GM21447 (cell line): ENCODE measurements at regions not wholly inside any gene's neighbourhood (a gene's known extent, or its start where the extent isn't known, plus 50 kb on each side); places are given as distances from the start of the nearest gene placed in this dataset.
"Not testable (repeated sequence)": the region's sequence is repeated elsewhere in the genome, so short reads cannot be mapped to it uniquely, and the experiment has no call there.

Experiments used
- ATAC-seq: cut with Tn5 transposase; IDR thresholded peaks from one replicate; pipeline ENCODE4 v1.9.1; 2021; ENCODE audit not compliant: unreplicated experiment

DNA sequence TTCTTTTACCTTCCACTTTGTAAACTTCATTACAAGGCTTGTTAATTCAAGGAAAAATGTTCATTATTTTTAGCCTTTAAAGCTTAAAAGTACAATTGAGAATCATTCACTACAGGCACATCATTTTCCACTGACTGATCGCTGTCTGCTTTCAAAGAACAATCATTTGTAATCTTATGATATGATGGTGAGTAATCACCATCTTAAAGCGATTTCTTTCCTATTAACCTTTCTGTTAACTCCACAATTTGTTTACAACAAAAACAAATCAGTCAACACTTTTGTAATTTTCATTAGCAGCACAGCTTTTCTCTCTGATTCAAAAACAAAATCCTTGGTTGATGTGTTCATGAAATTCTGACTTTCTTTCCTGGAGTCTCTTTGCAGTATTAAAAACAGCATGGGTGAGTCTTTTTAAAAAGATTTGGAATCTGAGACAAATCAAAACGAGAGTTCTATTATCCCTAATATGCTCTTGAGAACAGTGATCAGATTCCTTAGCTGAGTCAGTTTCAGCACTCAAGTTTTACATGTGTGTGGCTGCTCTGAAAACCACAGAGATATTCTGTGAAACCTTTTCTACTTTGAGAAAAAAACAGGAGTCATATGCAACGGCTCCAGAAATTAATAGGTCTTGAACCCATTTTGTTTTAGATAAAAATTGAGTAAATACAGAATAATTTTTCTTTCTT lies 145.8 kb upstream of the TMPRSS15 start:
- ATAC-seq = no peak

DNA sequence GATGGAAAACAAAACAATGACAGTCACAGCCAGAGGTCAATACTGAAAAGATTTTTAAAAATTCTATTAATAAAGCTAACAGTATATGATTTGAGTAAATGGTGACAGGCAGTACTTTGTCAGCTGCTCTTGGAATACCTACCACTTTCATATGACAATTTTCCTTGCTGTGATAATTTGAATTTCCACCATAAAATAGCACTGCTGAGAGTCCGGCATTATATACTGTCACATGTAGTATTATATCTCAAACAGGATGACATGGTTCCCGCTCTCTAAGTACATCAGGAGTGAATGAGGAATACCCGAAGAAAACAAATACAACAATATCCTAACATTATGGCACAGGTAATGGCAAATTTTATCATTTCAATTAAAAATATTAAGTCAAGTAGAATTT lies 146.8 kb upstream of the TMPRSS15 start:
- ATAC-seq = no peak

DNA sequence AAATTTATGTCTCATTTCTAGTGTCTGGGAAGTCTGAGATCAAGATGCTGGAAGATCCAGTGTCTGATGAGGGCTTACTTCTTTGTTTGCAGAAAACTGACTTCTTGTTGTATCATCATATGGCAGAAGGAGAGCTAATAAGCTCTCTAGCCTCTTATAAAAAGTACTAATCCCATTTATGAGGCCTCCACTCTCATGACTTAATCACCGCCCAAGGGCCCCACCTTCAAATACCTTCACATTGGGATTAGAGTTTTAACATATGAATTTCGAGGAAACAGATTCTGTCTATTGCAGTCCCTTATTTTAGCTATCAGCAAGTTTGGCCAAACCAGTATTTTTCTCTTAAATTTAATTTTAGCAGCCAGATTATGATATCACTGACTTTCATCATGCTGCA lies 150.2 kb upstream of the TMPRSS15 start:
- ATAC-seq = no peak

DNA sequence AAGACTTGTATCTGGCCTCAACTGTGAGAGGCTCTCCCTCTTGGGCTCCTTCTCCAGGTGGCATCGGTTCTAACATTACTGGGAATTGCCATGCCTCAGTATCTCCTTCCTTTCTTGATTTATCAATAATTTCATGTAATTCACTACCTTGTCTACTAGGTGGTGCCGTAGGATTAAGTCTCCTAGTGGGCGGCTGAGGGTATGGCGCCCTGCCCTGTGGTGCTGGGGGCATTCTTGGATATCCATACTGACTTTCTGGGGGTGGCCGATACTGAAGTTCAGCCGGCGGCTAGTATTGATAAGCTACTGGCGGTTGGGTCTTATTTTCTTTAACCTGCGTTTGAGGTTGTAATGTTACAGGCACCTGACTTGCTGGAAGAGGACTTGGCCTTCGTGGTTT lies 164.2 kb upstream of the TMPRSS15 start:
- not testable (repeated sequence) for ATAC-seq

DNA sequence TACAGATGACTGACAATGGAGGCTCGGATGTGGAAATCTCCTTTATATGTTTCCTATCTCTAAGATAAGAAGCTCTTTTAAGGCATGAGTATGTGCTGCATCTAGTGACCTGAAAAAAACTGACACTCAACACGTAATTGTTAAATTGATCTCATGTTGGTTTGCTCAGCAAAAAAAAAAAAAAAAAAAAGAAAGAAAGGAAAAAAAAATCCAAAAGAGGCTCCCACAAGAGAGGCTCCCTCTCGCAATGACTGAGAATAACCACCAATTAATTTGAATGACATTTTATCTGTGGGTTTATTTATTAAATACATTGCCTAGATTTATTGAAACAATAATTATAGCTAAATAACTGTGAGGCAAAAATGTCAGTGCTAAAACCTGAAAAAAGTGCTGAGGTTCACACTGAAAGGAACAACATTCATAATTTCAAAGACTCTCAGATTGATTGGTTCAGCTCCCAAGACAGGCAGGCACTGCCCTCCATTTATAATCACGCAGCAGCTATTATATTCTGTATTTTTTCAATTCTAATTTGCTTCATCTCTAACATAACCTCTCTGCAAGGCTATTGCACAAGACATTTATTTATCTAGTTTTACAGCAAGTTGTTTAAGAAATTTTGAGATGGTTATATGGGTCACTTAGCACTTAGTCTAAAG lies 184.5 kb upstream of the TMPRSS15 start:
- ATAC-seq = no peak

DNA sequence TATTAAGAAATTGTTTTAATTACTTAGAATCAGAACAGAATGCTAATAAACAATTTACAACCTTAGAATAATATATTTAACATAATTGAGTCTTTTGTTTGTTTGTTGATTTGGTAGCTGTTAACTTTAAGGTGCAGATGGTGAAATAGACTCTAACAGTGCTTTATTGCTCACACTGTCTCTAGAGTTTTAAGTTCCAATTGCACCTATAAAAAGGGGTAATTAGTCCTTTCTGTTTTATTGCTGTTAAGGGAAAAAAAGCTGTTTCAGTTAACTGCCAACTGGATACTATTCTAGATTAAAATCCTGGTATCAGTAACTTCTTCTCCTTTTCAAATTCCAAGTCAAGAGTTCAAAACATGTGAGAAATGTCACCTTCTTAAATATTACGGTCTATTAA lies 197.6 kb upstream of the TMPRSS15 start:
- no peak for ATAC-seq

DNA sequence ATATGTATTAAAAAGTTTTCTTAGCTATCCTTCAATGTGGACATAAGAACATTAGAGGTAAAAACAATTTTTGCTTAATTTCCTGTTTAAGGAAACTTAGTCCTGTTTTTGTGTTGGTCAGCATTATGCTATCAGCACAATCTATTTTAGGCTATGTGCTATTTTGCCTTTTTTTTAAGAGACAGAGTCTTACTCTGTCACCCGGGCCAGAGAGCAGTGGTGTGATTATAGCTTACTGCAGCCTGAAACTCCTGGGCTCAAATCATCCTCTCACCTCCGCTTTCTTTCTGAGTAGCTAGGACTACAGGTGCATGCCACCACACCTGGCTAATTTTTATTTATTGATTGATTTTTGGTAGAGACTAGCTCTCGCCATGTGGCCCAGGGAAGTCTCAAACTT lies 199.1 kb upstream of the TMPRSS15 start:
- ATAC-seq = no peak

DNA sequence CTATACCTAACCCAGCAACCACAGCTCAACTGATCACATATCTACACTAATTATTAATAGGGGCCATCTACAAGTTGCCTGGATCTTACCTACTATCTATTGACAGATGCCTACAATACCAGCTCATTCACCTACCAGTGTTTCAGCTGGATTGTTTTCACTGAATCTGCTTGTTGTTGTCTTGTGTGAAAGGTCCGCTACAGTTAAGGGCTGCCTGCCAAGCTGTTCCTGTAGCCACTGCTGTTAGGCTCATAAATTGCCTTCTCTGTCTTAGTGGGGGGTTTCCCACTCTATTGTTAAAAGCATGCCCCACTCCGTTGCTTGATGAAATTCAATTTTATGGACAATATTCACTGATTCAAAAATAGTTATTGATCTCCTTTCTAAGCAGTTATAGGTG lies 199.7 kb upstream of the TMPRSS15 start:
- no peak for ATAC-seq

DNA sequence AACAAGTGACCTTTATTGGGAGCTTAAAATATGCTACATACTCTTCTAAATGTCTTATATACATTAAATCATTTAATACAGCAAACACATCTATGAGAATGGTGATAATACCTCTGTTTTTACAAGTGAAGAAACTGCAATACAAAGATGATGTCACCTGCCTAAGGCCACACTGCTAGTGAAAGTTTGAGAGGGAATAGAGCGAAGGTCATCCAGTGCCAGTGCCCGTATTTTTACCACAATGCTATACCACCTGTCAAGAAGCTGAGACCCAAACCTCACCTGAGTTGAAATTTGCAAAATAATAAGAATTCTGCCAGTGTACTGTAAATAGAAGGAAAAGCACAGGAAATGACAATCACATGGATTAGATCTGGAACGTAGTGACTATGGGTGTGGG lies 200.4 kb upstream of the TMPRSS15 start:
- ATAC-seq = no peak

DNA sequence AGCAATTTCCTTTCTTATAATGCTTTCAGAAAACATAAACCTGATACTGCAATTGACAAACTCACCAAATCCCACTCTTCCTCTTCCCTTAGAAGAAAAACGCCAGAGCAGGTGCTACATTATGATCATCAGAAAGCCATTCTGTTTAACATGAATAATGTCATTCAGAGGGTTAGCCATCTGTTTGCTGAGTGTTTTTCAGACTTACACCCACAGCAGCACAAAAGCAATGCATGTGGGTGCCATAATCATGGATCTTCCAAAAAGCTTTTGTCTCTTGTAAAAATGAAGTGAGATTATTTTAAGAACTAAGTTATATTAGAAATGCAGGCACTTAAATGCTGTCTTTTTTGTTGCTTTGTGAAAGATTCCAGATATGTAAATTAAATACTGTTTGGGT lies 204.6 kb upstream of the TMPRSS15 start:
- ATAC-seq = no peak

DNA sequence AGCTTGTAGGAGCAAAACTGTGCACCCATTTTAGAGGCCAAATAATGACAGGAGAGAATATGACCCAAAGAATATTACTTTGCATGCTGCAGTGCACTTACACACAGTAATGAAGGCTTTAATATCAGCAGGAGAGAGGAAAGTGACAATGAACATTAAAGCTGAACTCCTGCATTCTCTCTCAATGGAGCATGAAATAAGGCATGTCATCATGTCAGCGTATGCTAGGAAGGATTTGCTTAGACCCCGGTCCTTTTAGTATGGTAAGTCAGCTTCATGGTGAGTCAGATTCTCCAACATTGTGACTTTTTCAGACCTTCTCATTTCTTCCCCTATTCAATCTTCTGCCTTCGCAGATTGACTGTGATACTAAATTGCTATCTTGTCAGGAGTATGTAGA lies 210.7 kb upstream of the TMPRSS15 start:
- ATAC-seq = no peak

DNA sequence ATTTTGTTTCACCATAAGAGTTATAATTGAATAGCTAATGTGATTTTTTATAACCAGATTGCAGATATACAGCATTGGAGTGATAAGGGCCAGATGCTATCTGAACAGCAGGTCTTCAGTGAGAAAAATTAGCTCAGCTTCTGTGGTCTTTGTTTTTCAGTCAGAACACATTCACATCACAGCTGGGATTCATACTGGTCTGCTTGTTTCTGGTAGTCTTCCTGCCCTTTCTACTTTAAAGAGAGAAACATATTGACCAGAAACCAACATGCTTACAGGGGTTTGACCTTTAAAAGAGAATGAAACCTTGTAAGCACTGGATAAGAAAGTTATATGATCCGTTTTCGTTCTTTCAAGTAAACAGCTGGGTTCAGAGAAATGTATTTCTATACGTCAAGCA lies 213.7 kb upstream of the TMPRSS15 start:
- no peak for ATAC-seq

DNA sequence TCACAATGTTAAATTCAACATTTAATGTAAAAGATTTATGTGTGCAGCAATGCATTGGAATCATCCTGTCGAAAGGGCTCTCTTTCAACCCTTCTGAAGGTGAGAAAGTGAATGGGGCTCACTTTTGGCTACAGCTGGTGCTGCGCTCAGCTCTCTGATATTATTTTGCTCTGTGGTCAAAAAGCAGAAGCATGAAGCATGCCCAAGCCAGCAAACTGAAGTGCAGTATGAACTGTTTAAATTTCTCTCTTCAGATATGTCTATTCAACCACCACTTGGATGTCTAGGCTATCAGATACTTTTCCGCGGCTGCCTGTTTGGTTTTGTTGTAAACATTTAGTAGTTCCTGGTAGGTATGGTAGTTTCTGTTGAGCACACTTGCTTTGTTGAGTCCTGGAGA lies 216.9 kb upstream of the TMPRSS15 start:
- no peak for ATAC-seq

DNA sequence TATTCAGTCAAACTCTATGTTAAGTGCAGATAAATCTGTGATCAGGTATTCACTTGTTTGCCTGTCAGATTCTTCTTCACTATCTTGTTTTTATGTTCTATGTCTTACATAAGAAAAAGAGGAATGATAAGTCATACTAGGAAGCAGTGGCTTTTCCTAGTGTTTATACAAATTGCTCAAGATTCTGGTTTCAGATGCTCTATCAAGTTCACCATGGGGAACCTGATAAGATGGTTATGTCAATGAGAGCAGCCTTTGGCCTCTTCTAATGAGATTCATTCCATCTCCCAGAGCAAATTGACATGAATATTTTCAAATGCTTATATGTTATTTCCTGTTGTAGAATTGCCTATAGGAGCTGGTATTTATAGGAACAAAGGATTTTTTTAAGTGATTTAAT lies 218.8 kb upstream of the TMPRSS15 start:
- no peak for ATAC-seq

DNA sequence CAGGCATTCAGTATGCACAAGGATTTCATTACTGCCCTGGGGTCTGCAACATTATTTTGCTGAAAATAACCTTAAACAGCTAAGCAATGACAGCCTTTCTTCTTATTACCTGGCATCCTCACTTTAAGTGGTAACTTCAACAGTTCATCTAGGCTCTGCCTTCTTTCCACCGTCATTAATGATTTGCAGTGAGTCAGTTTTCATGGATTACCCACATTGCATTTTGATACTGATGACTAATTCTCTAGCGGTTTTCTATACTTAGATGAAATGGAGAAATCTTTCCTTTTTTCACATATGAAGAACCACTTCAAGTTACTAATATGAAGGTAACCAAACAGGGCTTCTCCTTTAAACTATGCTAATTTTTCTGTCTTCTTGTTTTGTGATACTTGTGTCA lies 226.9 kb upstream of the TMPRSS15 start:
- ATAC-seq = no peak

DNA sequence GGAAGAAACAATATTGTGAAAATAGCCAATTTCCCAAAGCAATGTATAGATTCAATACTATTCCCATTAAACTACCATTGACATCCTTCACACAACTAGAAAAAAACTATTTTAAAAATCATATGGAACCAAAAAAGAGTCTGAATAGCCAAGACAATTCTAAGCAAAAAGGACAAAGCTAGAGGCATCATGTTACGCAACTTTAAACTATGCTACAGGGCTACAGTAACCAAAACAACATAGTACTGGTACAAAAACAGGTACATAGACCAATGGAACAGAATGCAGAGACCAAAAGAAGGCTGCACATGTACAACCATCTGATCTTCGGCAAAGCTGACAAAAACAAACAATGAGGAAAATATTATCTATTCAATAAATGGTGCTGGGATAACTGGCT lies 233.3 kb upstream of the TMPRSS15 start:
- ATAC-seq = no peak

DNA sequence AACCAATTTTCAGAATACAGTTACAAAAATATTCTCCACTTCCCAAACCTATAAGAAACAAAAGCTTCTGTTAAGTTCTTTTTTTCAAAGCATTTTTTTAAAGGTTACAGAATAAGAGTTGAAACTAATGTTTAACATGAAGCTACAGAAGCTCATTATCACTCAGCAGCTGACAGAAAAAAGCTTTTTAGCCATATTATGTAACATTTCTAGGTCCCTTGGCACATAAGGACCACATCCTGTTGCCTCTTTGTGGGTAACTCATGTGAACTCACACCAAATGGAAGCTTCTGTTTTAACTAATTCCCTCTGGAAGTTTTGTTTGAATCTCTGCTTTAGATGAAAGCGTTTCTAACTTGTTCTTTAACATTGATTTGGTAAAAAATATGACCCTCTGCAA lies 242.5 kb upstream of the TMPRSS15 start:
- no peak for ATAC-seq

DNA sequence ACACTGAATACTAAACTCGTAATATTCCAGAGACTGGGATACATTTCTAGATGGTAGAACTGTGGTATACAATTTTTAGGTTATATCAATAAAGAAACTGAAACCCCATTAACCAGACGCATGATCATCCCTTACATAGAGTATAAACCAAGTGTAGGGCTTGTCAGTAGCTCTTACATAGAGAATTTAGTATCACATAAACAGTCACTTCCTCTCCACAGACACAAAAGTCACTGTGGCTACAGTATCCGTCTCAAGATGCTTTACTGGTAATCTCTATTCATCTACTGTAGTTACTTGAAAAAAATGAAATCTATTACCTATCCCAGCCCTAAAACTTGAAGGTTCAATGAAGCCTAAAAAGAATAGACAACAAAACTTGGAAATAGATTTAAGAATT lies 252.3 kb upstream of the TMPRSS15 start:
- no peak for ATAC-seq

DNA sequence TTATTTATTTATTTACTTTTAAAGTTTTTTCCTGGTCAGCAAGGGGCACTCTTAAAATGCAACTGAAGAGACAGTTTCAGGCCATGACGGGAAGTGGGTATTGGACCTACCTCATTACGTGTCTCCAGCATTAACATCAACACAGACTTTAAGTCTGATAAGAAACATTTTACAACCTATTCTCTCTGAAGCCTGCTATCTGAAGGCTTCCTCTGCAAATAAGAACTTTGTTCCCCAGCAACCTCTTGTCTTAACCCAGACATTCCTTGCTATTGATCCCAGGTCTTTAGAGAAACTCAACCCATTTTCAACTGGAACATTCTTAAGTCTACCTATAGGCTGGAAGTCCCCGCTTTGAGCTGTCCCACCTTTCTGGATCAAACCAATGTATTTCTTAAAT lies 258.3 kb upstream of the TMPRSS15 start:
- ATAC-seq = no peak

DNA sequence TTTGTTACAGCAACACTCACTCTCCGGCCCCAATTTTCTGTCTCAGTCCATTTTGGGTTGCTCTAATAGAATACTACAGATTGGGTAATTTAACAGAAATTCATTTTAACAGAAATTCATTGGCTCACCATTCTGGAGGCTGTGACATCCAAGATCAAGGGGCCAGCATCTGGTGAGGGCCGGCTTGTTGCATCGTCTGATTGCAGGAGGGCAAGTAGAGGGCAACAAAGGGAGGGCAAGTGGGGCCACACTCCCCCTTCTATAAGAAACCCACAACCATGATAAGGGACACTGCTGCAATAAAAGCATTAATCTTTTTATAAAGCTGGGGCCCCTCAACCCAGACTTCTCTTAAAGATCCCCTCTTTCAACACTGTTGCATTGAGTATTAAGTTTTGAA lies 260.1 kb upstream of the TMPRSS15 start:
- ATAC-seq = no peak

DNA sequence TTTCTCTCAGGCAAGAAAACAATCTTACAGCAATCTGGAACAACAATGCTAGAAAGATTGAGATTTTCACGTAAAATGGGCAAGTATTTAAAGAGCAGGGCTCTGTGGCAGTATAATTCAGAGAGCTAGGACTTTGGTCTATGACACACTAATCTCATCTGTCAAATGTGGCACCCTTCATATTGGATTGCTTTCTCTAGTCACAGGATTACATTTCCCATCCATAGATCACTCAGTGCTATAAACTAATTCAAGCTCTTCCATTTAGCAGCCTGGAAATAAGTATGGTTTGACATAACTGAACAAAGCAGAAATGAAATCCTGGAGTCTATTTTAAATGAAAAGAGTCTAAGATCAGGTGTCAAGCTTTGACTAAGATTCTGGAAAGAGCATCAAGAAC lies 263.1 kb upstream of the TMPRSS15 start:
- no peak for ATAC-seq

DNA sequence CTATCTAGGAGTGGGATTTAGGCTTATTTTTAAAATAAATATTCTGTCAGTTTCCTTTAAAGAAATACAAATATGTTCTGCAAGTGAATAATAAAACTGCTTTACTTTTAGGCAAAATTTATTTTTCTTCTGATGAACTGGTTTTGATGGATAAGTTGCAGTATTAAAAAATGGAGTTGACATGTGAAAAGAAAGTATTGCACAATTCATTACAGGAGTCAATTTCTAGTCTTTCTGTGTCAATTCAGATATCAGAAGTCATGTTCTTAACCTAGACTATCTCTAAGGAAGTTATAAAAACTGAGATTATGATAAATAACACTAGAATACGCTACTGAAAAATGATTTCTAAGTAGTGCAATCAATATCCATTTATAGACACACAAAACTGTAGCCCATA lies 270.2 kb upstream of the TMPRSS15 start:
- no peak for ATAC-seq

DNA sequence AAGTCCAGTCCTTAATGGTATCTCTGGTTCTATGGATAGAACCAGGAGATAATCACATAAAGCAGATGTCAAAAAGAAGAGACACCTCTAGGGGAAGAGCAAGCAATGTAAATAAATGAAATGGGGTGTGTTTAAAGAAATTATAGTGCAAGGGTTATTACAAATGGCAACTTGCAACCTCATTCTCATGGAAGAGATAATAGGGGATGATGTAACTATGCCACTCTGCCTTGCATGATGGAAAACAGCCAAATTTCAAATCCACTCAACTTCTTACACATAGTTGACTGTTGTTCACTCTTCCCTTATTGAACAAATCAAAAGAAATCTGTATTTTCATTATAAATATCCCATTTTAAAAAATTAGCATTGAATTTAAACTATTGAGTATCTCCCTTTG lies 274.0 kb upstream of the TMPRSS15 start:
- ATAC-seq = no peak
